ENCODE measurements at regions not wholly inside any gene's neighbourhood (a gene's known extent, or its start where the extent isn't known, plus 50 kb on each side); places are given as distances from the start of the nearest gene placed in this dataset.
"Not testable (repeated sequence)": the region's sequence is repeated elsewhere in the genome, so short reads cannot be mapped to it uniquely, and the experiment has no call there.

- intact Hi-C loops (cut with DNase I, micrococcal nuclease): no loop called here
- DNase-seq (no peak), ATAC-seq (no peak)
Measured at GRCh38 chr3:110579840-110580550, 491.6 kb upstream of the NECTIN3 start.

GRCh38 chr3:110583373-110583935 lies 488.2 kb upstream of the NECTIN3 start:
- intact Hi-C loops (cut with DNase I, micrococcal nuclease): no loop called here
- no peak for ATAC-seq
- DNase-seq: no peak

DNA sequence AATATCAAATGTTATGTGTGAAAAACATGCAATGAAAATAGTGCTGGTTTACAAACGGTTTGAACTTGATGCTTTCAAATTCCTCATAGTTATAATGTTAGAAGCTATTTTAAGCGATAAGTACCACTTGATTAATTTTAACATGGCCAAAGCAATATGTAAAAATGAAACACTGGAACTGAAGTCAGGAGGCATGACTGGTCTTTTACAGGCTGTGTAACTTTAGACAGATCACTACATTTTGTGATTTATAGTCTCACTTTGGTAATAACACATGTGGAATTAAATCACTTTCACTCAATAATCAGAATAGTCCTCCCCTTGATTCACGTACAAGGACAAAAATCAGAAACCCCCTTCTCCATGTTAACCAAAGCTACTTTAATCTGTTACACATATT lies 482.7 kb upstream of the NECTIN3 start:
- intact Hi-C loops (cut with DNase I, micrococcal nuclease): no loop called here
- DNase-seq (no peak), ATAC-seq (no peak)

- ATAC-seq (no peak), DNase-seq (no peak)
- intact Hi-C loops (cut with DNase I, micrococcal nuclease): no loop called here
Measured at GRCh38 chr3:110589341-110589740, 482.3 kb upstream of the NECTIN3 start.

- intact Hi-C loops (cut with DNase I, micrococcal nuclease): no loop called here
- DNase-seq (no peak), ATAC-seq (no peak)
Measured at GRCh38 chr3:110593749-110594148, 477.9 kb upstream of the NECTIN3 start.

- no peak for ATAC-seq
- no peak for DNase-seq
Measured at GRCh38 chr3:110598847-110599490, 472.6 kb upstream of the NECTIN3 start.

GRCh38 chr3:110608566-110608965 lies 463.1 kb upstream of the NECTIN3 start:
- ATAC-seq (no peak), DNase-seq (no peak)
- intact Hi-C loops (cut with DNase I, micrococcal nuclease): no loop called here

More at GRCh38 chr3:110598847-110599490, 472.6 kb upstream of the NECTIN3 start:
- intact Hi-C loops (cut with DNase I, micrococcal nuclease): no loop called here

- intact Hi-C loops (cut with DNase I, micrococcal nuclease): no loop called here
- DNase-seq (no peak), ATAC-seq (no peak)
Measured at GRCh38 chr3:110612045-110612444, 459.6 kb upstream of the NECTIN3 start.

GRCh38 chr3:110614186-110614585 lies 457.4 kb upstream of the NECTIN3 start:
- intact Hi-C loops (cut with DNase I, micrococcal nuclease): no loop called here
- DNase-seq (no peak), ATAC-seq (no peak)

GRCh38 chr3:110615454-110615853 lies 456.2 kb upstream of the NECTIN3 start:
- ATAC-seq (peak; percentile 98), DNase-seq (no peak)
- intact Hi-C loops (cut with DNase I, micrococcal nuclease): no loop called here

GRCh38 chr3:110618512-110619226 lies 452.9 kb upstream of the NECTIN3 start:
- intact Hi-C loops (cut with DNase I, micrococcal nuclease): no loop called here
- ATAC-seq: no peak
- no peak for DNase-seq

DNA sequence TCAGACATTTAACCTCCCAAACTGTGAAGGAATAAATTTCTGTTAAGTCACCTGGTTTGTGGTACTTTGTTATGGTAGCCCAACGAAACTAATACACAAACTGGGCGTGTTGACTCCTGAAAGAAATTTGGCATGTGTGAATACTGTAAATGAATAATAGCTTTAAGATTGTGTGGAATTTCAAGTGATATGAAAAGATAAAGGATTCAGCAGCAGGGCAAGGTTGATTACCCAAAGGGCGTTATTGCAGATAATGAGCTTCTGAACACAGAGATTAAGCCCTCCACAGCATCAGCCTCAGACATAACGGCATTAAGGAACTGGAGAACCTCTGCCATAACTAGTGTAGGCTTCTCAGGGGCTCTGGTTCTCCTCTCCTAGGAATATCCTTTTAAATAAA lies 451.5 kb upstream of the NECTIN3 start:
- no peak for ATAC-seq
- intact Hi-C loops (cut with DNase I, micrococcal nuclease): no loop called here
- no peak for DNase-seq

GRCh38 chr3:110623571-110623970 lies 448.0 kb upstream of the NECTIN3 start:
- ATAC-seq (no peak), DNase-seq (no peak)
- intact Hi-C loops (cut with DNase I, micrococcal nuclease): no loop called here

DNA sequence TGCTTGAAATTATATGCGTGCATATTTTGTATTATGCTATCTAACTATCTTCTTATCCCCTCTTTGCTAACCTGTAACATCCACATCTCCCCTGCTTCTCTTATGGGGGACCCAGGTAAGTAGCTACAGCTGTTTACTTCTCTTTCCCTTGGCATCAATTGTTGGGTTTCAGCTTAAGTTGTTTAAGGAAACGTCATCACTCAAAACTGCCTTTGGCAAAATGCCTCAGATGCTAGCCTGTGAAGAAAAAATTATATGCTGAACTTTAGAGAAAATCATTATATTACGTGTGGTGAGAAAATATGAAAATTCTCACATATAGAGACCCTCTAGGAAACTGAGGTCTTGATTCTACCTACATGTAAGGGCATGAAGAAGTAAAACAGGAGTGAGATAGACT lies 447.0 kb upstream of the NECTIN3 start:
- ATAC-seq: no peak
- intact Hi-C loops (cut with DNase I, micrococcal nuclease): no loop called here

GRCh38 chr3:110625201-110625747 lies 446.3 kb upstream of the NECTIN3 start:
- DNase-seq (no peak), ATAC-seq (no peak)
- intact Hi-C loops (cut with DNase I, micrococcal nuclease): no loop called here

More for the DNA sequence above, 447.0 kb upstream of the NECTIN3 start:
- no peak for DNase-seq

- ATAC-seq; intact Hi-C loops (cut with DNase I, micrococcal nuclease); DNase-seq: not testable (repeated sequence)
Measured at GRCh38 chr3:110626652-110627111, 444.9 kb upstream of the NECTIN3 start.

DNA sequence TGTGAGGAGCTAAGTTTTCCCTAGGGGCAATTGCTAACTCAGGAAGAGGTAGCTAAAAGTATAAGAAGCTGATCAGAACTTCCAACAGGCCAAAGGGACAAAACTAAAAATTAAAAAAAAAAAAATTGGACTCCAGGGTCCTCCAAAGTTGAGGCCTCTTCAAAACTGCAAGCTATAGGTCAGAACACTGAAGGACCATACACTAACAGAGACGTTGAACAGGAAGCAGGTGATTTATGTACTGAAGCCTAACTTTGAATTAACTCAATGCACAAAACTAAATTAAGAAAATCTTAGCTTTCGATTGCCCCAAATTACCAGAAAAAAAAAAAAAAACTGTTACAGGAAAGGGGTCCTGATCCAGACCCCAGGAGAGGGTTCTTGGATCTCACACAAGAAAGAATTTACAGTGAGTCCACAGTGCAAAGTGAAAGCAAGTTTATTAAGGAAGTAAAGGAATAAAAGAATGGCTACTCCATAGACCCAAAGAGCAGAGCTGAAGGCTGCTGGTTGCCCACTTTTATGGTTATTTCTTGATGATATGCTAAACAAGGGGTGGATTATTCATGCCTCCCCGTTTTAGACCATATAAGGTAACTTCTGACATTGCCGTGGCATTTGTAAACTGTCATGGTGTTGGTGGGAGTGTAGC lies 442.8 kb upstream of the NECTIN3 start:
- DNase-seq (no peak), ATAC-seq (peak; percentile 78)
- intact Hi-C loops (cut with DNase I, micrococcal nuclease): no loop called here

- ATAC-seq: no peak
- intact Hi-C loops (cut with DNase I, micrococcal nuclease): no loop called here
- no peak for DNase-seq
Measured at GRCh38 chr3:110629917-110630316, 441.7 kb upstream of the NECTIN3 start.

GRCh38 chr3:110644203-110644602 lies 427.4 kb upstream of the NECTIN3 start:
- intact Hi-C loops (cut with DNase I, micrococcal nuclease): no loop called here
- ATAC-seq (no peak), DNase-seq (no peak)
